SK-N-SH (cell line): ENCODE measurements at regions not wholly inside any gene's neighbourhood (a gene's known extent, or its start where the extent isn't known, plus 50 kb on each side); places are given as distances from the start of the nearest gene placed in this dataset.
A peak's percentile ranks its signal among the peaks of the same experiment; 100 is the strongest.

Source experiments
- CTCF ChIA-PET: fragments of 300-600, 350-600 bp; formaldehyde crosslinking; extraction: SDS; loops from one replicate; lab custom pipeline; 2021; lab: Yijun Ruan, JAX
- POLR2A ChIA-PET: fragments of 350-600 bp; sonication (Branson Sonifier 250); formaldehyde crosslinking; extraction: SDS; loops from one replicate; lab custom pipeline; 2020; ENCODE audit warnings: antibody characterized with exemption, inconsistent platforms; lab: Yijun Ruan, JAX
- DNase-seq: peaks from one replicate; pipeline ENCODE4 v3.0.0; 2012
- H2AFZ ChIP-seq: fragments of 200-600 bp; sonication (generic); 2 replicates; pipeline ENCODE4 v1.8.1; 2016; ENCODE audit warnings: antibody characterized with exemption, mild to moderate bottlenecking, low read depth
- H3F3A ChIP-seq: fragments of 200-600 bp; sonication (generic); replicated peaks from 2 replicates; pipeline ENCODE3; 2016; ENCODE audit warnings: antibody characterized with exemption, mild to moderate bottlenecking; ENCODE audit not compliant: insufficient read depth
- H3K27ac ChIP-seq, 2 experiments: fragments of 200-500 bp in 1 of 2; fragments of 200-600 bp in 1 of 2; sonication (Bioruptor generic) in 1 of 2; sonication (generic), shearing (Covaris generic) in 1 of 2; 2 replicates each; pipeline versions ENCODE4 v1.5.1 to v1.6.1; 2014 to 2016; ENCODE audit warnings: low read depth in 2 of 2, inconsistent platforms in 1 of 2, low read length in 1 of 2, mild to moderate bottlenecking in 1 of 2, mixed read lengths in 1 of 2
- H3K27me3 ChIP-seq: fragments of 200-600 bp; sonication (generic), shearing (Covaris generic); 2 replicates; pipeline ENCODE4 v1.6.1; 2016; ENCODE audit warnings: mixed run types; ENCODE audit not compliant: insufficient read depth
- H3K36me3 ChIP-seq, 2 experiments: fragments of 200-500 bp in 1 of 2; fragments of 200-600 bp in 1 of 2; sonication (Bioruptor generic) in 1 of 2; sonication (generic) in 1 of 2; replicated peaks in 1 of 2; 2 replicates each; pipeline versions ENCODE3 to v1.5.1; 2014 to 2016; ENCODE audit warnings: low read length in 1 of 2, mild to moderate bottlenecking in 1 of 2; ENCODE audit not compliant: insufficient read depth in 2 of 2, control insufficient read depth in 1 of 2
- H3K4me1 ChIP-seq, 2 experiments: fragments of 200-500 bp in 1 of 2; fragments of 200-600 bp in 1 of 2; sonication (Bioruptor generic) in 1 of 2; sonication (generic), shearing (Covaris generic) in 1 of 2; 2 replicates each; pipeline versions ENCODE4 v1.5.1 to v1.6.1; 2014 to 2016; ENCODE audit warnings: low read depth in 1 of 2, low read length in 1 of 2, mixed run types in 1 of 2; ENCODE audit not compliant: insufficient read depth in 2 of 2, control insufficient read depth in 1 of 2
- H3K4me2 ChIP-seq: fragments of 200-600 bp; sonication (generic), shearing (Covaris generic); 2 replicates; pipeline ENCODE4 v1.6.1; 2017; ENCODE audit warnings: mixed run types
- H3K4me3 ChIP-seq, 2 experiments: fragments of 200-500 bp in 1 of 2; fragments of 200-600 bp in 1 of 2; sonication (Bioruptor generic) in 1 of 2; sonication (generic), shearing (Covaris generic) in 1 of 2; 2 replicates each; pipeline versions ENCODE4 v1.5.1 to v1.8.1; 2014 to 2016; ENCODE audit warnings: low read depth in 2 of 2, inconsistent platforms in 1 of 2, low read length in 1 of 2, mild to moderate bottlenecking in 1 of 2, mixed read lengths in 1 of 2, moderate library complexity in 1 of 2
- H3K79me2 ChIP-seq: fragments of 200-600 bp; sonication (generic); 2 replicates; pipeline ENCODE4 v1.8.1; 2017; ENCODE audit warnings: mild to moderate bottlenecking; ENCODE audit not compliant: insufficient read depth
- H3K9ac ChIP-seq: fragments of 200-600 bp; sonication (generic); 2 replicates; pipeline ENCODE4 v1.6.1; 2017; ENCODE audit warnings: mixed run types
- H3K9me2 ChIP-seq: fragments of 200-600 bp; sonication (generic); 2 replicates; pipeline ENCODE4 v1.6.1; 2017; ENCODE audit warnings: mixed run types
- H3K9me3 ChIP-seq: fragments of 200-600 bp; sonication (generic); 2 replicates; pipeline ENCODE4 v1.6.1; 2017; ENCODE audit warnings: mixed run types, mild to moderate bottlenecking, moderate library complexity
- H4K20me1 ChIP-seq: fragments of 200-600 bp; sonication (generic); 2 replicates; pipeline ENCODE4 v1.6.1; 2017; ENCODE audit warnings: mild to moderate bottlenecking, mixed run types; ENCODE audit not compliant: insufficient read depth
- CHD2 ChIP-seq: fragments of 150-350 bp; IDR thresholded peaks from 2 replicates; pipeline ENCODE4 v1.6.1; 2018; ENCODE audit warnings: low read length; ENCODE audit not compliant: partially characterized antibody
- FOSL2 ChIP-seq: IDR thresholded peaks from 2 replicates; pipeline ENCODE4 v1.4.0; 2012; ENCODE audit warnings: low read depth, mild to moderate bottlenecking, moderate library complexity, borderline replicate concordance
- FOXJ3 ChIP-seq: sonication (generic); formaldehyde crosslinking; IDR thresholded peaks from 2 replicates; pipeline ENCODE4 v1.5.1; 2020; ENCODE audit warnings: mild to moderate bottlenecking, missing genetic modification reagents
- FOXM1 ChIP-seq: IDR thresholded peaks from 2 replicates; pipeline ENCODE4 v1.4.0; 2012; ENCODE audit warnings: low read depth, mild to moderate bottlenecking
- GATA2 ChIP-seq: sonication (generic); formaldehyde crosslinking; IDR thresholded peaks from 2 replicates; pipeline ENCODE4 v1.5.0; 2020; ENCODE audit warnings: mild to moderate bottlenecking, missing genetic modification reagents
- JUND ChIP-seq: IDR thresholded peaks from 2 replicates; pipeline ENCODE4 v1.4.0; 2012
- MXI1 ChIP-seq: IDR thresholded peaks from 2 replicates; pipeline ENCODE4 v1.6.1; 2012; ENCODE audit warnings: mild to moderate bottlenecking, low read depth, low read length, improper control_type of control experiment
- REST ChIP-seq: IDR thresholded peaks from 2 replicates; pipeline ENCODE4 v1.6.1; 2012; ENCODE audit warnings: mild to moderate bottlenecking, low read depth, low read length, moderate library complexity
- SMC3 ChIP-seq: IDR thresholded peaks from 2 replicates; pipeline ENCODE4 v1.6.1; 2012; ENCODE audit warnings: low read depth, low read length, improper control_type of control experiment
- TCF12 ChIP-seq: IDR thresholded peaks from 2 replicates; pipeline ENCODE4 v1.4.0; 2012
- TEAD4 ChIP-seq: IDR thresholded peaks from 2 replicates; pipeline ENCODE4 v1.4.0; 2012; ENCODE audit warnings: mild to moderate bottlenecking, borderline replicate concordance; ENCODE audit not compliant: insufficient read depth
- USF1 ChIP-seq: IDR thresholded peaks from 2 replicates; pipeline ENCODE4 v1.4.0; 2012; ENCODE audit warnings: low read depth, borderline replicate concordance
- YY1 ChIP-seq: IDR thresholded peaks from 2 replicates; pipeline ENCODE4 v1.4.0; 2012; ENCODE audit warnings: low read depth, mild to moderate bottlenecking
- ZBTB33 ChIP-seq: IDR thresholded peaks from 2 replicates; pipeline ENCODE4 v1.4.0; 2012; ENCODE audit warnings: low read depth, borderline replicate concordance
- WGBS: methylation state at CpG from one replicate; pipeline ENCODE4 v1.1.6; 2017; ENCODE audit warnings: low lambda C conversion rate; 5-methylcytosine and 5-hydroxymethylcytosine counted together
- TF ChIP-seq, protein P1 (sequence below): IDR thresholded peaks from 2 replicates; pipeline ENCODE4 v1.4.0; 2012; ENCODE audit warnings: low read depth
- TF ChIP-seq, protein P2 (sequence below): fragments of 200-600 bp; sonication (generic); IDR thresholded peaks from 2 replicates; pipeline ENCODE4 v1.6.1; 2017; ENCODE audit warnings: antibody characterized with exemption, mild to moderate bottlenecking, moderate library complexity

DNA sequence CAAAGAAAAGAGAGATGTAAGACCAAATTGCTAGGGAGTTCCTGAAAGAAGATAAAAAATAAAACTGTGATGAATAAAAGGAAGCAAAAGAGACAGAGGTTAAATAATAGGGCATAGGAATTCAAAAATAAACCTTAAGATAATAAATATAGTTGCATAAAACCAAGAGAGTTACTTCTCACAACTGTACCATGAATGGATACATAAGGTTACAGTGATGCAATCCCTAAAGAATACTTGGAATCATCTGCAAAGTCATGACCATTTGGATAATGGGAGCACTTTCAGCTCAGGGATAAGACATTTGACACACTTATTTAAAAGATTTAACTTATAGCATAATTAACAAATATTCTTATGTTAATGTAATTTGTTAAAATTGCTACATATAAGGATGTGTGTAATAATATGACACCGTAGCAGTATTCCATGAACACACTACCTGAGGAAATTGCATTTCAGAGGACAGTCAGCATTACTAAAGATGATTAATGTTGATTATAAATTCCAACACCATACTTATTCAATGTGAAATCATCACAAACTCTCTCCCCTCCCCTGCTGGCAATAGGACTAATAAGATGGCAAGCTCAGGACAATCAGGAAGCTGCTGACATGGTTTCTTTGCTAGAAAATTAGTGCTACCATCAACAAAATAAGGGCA is 202.1 kb upstream of the AKR1E2 start:
- no peak overlapping the region for H3K9ac ChIP-seq
- H3K27me3 ChIP-seq: no peaks in the 10 kb centered on the region
- ChIA-PET POLR2A (no interaction called here), CTCF (no interaction called here)
- H3K79me2 ChIP-seq: no peaks in the 10 kb centered on the region
- no peaks in the 10 kb centered on the region for H3K9me3 ChIP-seq
- no peaks in the 10 kb centered on the region for H4K20me1 ChIP-seq
- DNase-seq: no peak
- H3K9me2 ChIP-seq: no peaks in the 10 kb centered on the region
- H3F3A ChIP-seq: no peaks in the 10 kb centered on the region
- H2AFZ ChIP-seq: peak overlapping the region; percentile 30; the same call in 1 of the 2 replicates
- H3K27ac ChIP-seq: no peak overlapping the region
- H3K36me3 ChIP-seq: no peaks in the 10 kb centered on the region
- H3K4me1 ChIP-seq: peaks cover 0 to 10% of the 10 kb centered on the region in 2 experiments; a peak in 1 of 4 replicates
- TF ChIP-seq SMC3: no peak
- TF ChIP-seq TCF12: no peak
- TF ChIP-seq, protein P1, sequence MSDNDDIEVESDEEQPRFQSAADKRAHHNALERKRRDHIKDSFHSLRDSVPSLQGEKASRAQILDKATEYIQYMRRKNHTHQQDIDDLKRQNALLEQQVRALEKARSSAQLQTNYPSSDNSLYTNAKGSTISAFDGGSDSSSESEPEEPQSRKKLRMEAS: no peak
- no peak for TF ChIP-seq FOSL2
- no peak for TF ChIP-seq JUND
- TF ChIP-seq, protein P2, sequence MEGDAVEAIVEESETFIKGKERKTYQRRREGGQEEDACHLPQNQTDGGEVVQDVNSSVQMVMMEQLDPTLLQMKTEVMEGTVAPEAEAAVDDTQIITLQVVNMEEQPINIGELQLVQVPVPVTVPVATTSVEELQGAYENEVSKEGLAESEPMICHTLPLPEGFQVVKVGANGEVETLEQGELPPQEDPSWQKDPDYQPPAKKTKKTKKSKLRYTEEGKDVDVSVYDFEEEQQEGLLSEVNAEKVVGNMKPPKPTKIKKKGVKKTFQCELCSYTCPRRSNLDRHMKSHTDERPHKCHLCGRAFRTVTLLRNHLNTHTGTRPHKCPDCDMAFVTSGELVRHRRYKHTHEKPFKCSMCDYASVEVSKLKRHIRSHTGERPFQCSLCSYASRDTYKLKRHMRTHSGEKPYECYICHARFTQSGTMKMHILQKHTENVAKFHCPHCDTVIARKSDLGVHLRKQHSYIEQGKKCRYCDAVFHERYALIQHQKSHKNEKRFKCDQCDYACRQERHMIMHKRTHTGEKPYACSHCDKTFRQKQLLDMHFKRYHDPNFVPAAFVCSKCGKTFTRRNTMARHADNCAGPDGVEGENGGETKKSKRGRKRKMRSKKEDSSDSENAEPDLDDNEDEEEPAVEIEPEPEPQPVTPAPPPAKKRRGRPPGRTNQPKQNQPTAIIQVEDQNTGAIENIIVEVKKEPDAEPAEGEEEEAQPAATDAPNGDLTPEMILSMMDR: no peak
- no peak for TF ChIP-seq CHD2
- no peak for TF ChIP-seq MXI1
- TF ChIP-seq ZBTB33: no peak
- H3K4me3 ChIP-seq: no peak overlapping the region
- WGBS: 86% methylated on average over 1 of the region's 1 CpG
- H3K4me2 ChIP-seq: no peak overlapping the region; the same call in 1 of the 2 replicates

DNA sequence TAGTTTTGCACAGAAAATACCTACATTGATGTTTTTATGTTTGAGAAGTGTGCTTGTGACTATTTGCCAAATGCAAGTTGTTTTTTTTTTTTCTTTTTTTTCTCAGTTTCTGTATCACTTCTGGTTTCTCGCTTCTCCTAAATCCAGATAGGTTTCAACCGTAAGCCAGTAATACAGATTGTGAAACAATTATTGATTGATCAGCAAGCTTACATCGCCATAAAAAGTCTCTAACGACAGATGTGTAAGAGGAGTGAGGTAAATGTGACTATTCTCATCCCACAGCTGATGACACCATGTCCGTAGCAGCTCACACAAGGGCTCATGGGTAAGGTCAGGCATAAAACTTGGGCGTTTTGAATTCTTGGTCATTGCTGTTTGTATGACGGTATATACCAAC is 202.8 kb upstream of the AKR1E2 start:
- no peaks in the 10 kb centered on the region for H3F3A ChIP-seq
- POLR2A ChIA-PET: no interaction called here
- H3K4me2 ChIP-seq: no peak overlapping the region
- H2AFZ ChIP-seq: no peak overlapping the region
- H4K20me1 ChIP-seq: no peaks in the 10 kb centered on the region
- no peaks in the 10 kb centered on the region for H3K27me3 ChIP-seq
- H3K4me1 ChIP-seq: peaks cover 0 to 10% of the 10 kb centered on the region in 2 experiments; a peak in 1 of 4 replicates
- no peak overlapping the region for H3K4me3 ChIP-seq
- 91% methylated on average over 7 of the region's 7 CpGs for WGBS
- no peak for DNase-seq
- H3K27ac ChIP-seq: no peak overlapping the region
- no peaks in the 10 kb centered on the region for H3K9me3 ChIP-seq
- no peak overlapping the region for H3K9ac ChIP-seq
- no peaks in the 10 kb centered on the region for H3K79me2 ChIP-seq
- no peaks in the 10 kb centered on the region for H3K9me2 ChIP-seq
- CTCF ChIA-PET: no interaction called here
- no peaks in the 10 kb centered on the region for H3K36me3 ChIP-seq
- TF ChIP-seq MXI1 (no peak), GATA2 (CRISPR knock-in tag) (no peak), YY1 (no peak), FOSL2 (no peak), FOXJ3 (CRISPR knock-in tag) (no peak), REST (no peak), USF1 (no peak), TEAD4 (no peak), TCF12 (no peak), FOXM1 (no peak), SMC3 (no peak)
- TF ChIP-seq, protein P2: no peak
